Activated CD4-positive, alpha-beta T cell treated with anti-CD3 and anti-CD28 coated beads, Interleukin-2, amount 50 U/mL, for 4 hours (primary cell): ENCODE measurements at regions not wholly inside any gene's neighbourhood (a gene's known extent, or its start where the extent isn't known, plus 50 kb on each side); places are given as distances from the start of the nearest gene placed in this dataset.
"Not testable (repeated sequence)": the region's sequence is repeated elsewhere in the genome, so short reads cannot be mapped to it uniquely, and the experiment has no call there.

Experiments
- DNase-seq, 2 experiments: peaks; one replicate each; pipeline ENCODE4 v3.0.0-alpha.2; 2020

- no peak for DNase-seq
These were observed 50.8 kb upstream of the ECHDC3 start for GRCh38 chr10:11691319-11691755.

DNA sequence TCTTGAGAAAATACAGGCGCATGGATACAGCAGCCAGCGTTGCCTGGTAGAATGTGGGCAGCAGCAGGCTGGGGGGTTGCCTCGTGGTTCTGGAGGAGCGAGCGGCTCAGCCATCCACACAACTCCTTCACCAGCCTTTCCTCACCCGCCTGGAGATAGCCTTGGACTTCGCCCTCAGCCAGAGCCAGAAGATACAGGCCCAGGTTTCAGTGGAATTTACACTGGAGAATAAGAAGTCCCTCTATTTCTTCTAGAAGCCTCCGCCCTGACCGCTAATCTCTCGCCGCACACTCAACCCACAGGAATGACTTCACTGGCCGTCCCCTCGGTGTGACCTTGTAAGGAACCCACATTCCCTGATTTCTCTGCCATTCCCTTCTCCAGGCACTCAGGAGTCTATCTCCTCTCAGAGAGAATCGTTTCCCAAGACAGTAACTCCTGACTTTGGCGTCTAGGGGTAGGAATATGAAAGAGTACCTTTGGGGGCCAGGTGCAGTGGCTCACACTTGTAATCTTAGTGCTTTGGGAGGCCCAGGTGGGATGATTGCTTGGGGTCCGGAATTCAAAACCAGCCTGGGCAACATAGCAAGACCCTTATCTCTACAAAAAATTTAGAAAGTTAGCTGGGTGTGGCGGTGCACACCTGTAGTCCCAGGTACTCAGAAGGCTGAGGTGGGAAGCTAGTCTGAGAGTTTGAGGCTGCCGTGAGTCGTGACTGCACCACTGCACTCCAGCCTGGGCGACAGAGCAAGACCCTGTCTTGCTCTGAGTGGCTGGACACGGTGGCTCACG, 52.0 kb upstream of the ECHDC3 start:
- no peak for DNase-seq

- not testable (repeated sequence) for DNase-seq
These were observed 53.8 kb upstream of the ECHDC3 start for GRCh38 chr10:11688448-11688795.

- DNase-seq, result no peak
These were observed 54.3 kb upstream of the ECHDC3 start for GRCh38 chr10:11687779-11688447.

- no peak for DNase-seq
These were observed 54.8 kb upstream of the ECHDC3 start for GRCh38 chr10:11687357-11687771.

DNA sequence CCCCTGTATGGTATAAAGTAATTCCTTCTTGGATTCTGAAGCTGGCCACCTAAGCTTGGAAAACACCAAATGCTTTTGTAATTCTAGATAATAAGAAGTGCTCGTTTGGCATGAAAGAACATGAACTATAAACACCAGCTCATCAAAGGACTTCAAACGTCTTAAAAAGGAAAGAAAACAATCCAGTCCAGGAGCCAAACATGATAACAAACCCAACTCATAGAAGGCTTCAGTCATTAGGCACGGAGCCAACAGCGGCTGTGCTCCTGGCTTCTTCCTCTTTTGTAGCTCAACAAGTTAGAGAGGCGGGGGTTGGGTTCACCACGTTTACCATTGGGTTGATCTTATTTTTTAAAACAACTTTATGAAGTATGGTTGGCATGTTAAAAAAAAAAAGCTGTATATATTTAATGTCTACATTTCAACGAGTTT, 56.4 kb upstream of the ECHDC3 start:
- DNase-seq, result peak; percentile 34 to 42

DNA sequence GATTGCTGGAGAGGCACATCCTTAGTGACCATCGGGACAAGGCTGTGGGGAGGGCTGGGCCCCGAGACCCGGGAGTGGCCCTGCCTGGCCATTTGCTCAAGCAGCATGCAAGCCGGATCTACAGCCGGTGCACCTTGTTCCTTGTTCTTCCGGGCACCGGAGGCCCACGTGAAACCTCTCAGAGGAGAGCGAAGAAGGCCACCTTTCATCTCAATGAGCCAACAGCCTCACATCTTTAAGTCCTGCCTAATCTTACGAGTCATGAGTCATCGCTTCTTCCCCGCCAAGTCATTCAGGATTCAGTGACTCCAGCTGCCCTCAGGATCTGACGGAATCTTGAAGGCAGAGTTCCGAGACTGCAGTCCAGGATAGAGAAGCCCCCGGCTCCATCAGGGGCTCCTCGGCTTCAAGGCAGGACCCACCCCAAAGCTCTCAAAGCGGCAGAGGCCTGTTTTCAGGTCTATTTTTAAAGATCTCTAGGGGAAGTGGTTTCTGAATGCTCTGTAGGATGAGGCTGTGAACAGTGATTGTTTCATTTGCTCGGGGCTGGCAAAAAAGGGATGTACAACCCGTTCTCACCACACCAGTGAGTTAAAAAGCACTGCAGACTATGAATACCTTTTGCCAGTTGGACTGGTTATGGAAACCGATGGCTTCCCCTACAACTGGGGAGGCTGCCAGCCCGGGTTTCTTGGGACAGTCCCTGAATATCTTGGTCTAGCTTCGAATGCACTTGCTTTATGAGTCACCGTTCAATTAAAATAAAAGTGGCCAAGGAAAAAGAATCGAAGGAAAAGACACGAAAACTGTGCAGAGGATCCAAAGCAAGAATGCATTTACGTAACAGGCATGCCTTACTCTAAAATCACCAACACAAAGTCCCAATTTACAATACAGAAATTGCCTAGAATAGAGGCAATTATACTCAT, 57.2 kb upstream of the ECHDC3 start:
- DNase-seq, result peak; percentile 52 to 54

GRCh38 chr10:11684341-11684716, 57.9 kb upstream of the ECHDC3 start:
- peak in 1 of 2 experiments; percentile 3 for DNase-seq

- DNase-seq, result no peak
These were observed 58.5 kb upstream of the ECHDC3 start for GRCh38 chr10:11683529-11684320.

GRCh38 chr10:11682851-11683250, 59.3 kb upstream of the ECHDC3 start:
- no peak for DNase-seq

GRCh38 chr10:11682267-11682683, 59.9 kb upstream of the ECHDC3 start:
- DNase-seq, result no peak

- DNase-seq, result no peak
These were observed 61.7 kb upstream of the ECHDC3 start for GRCh38 chr10:11680496-11680895.

GRCh38 chr10:11679946-11680345, 62.2 kb upstream of the ECHDC3 start:
- DNase-seq, result no peak

DNA sequence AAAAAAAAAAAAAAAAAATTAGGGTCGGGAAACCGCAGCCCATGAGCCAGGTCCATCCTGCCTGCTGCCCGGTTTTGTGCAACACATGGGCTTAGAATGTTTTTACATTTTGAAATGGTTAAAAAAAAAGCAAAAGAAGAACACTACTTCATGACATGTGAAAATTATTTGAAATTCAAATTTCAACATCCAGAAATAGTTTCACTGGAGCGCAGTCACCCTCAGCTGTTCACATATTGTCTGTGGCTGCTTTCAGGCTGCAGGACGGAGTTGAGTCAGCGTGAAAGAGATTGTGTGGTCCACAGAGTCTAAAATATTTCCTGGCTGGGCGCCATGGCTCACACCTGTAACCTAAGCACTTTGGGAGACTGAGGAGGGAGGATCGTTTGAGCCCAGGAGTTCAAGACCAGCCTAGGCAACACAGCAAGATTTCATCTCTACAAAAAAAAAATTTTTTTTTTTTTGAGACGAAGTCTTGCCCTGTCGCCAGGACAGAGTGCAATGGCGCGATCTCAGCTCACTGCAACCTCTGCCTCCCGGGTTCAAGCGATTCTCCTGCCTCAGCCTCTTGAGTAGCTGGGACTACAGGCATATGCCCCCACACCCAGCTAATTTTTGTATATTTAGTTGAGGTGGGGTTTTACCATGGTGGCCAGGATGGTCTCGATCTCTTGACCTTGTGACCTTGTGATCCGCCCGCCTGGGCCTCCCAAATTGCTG, 63.9 kb upstream of the ECHDC3 start:
- no peak for DNase-seq

DNA sequence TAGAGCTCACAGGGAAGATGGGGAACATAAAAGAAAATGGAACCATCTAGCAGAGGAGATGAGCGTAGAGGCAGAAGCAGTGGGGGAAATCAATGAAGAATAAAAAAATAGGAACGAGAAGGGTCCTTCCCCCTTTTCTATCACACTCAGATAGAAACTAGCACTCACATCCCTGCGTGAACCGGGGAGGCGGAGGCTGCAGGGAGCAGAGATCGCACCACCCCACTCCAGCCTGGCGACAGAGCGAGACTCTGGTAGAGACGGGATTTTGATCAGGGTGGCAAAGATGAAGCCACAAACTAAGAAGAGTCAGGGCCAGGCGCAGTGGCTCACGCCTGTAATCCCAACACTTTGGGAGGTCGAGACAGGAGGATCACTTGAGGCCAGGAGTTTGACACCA, 64.7 kb upstream of the ECHDC3 start:
- no peak for DNase-seq

- no peak for DNase-seq
These were observed 62.2 kb upstream of the USP6NL start for GRCh38 chr10:11673346-11674280.

DNA sequence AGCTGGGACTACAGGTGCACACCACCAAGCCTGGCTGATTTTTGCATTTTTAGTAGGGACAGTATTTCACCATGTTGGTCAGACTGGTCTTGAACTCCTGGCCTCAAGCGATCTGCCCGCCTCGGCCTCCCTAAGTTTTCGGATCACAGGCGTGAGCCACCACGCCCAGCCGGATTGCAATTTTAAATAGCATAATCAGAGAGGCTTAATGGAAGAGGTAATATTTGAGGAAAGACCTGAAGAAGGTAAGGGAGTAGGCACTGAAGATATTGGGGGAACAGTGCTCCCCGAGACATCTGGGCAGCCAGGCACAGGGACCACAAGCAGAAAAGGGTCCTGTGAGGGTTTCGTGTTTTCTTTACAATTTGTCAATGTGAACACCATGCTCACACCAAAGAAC, 61.4 kb upstream of the USP6NL start:
- no peak for DNase-seq

- DNase-seq, result no peak
These were observed 58.9 kb upstream of the USP6NL start for GRCh38 chr10:11670381-11670780.

- DNase-seq, result no peak
These were observed 57.6 kb upstream of the USP6NL start for GRCh38 chr10:11668847-11669610.

DNA sequence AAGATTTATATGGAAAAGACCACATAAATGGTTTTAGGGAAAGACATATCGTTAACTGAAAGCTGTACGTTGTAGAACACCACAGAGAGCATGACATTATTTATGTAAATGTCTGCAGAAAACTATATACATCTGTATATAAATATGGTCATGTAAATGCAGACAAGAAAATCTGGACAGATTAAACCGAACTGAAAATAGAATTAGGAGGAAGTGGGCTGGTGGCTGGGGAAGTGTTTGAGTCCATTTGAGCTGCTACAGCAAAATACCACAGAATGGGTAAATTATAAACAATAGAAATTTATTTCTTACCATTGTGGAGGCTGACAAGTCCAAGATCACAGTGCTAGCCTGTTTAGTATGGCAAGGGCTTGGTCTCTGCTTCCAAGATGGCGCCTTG, 56.3 kb upstream of the USP6NL start:
- no peak for DNase-seq
